ENCODE measurements at regions not wholly inside any gene's neighbourhood (a gene's known extent, or its start where the extent isn't known, plus 50 kb on each side); places are given as distances from the start of the nearest gene placed in this dataset.

- TF ChIP-seq CTCF (IDR thresholded peaks at IDR 0.05) (no peak), EZH2 (IDR thresholded peaks at IDR 0.05) (no peak), EZH2phosphoT487 (IDR thresholded peaks at IDR 0.05) (no peak)
Observed at GRCh38 chr18:70501358-70501757, 212.5 kb downstream of the SOCS6 start.
